Tibial nerve (tissue), 4 donors: ENCODE measurements at regions not wholly inside any gene's neighbourhood (a gene's known extent, or its start where the extent isn't known, plus 50 kb on each side); places are given as distances from the start of the nearest gene placed in this dataset.

Source experiments
- DNase-seq, 2 donors: peaks; one replicate each; pipeline ENCODE4 v3.0.0-alpha.2; 2019; ENCODE audit warnings: low spot score in 2 of 2
- H3K27ac ChIP-seq, 4 donors: fragments of 200-600 bp; sonication (generic) in 3 of 4; one replicate each; pipeline ENCODE4 v1.5.1; 2017 to 2019; ENCODE audit warnings: mild to moderate bottlenecking in 1 of 4
- H3K27me3 ChIP-seq, 2 donors: fragments of 200-600 bp; sonication (generic) in 1 of 2; one replicate each; pipeline versions ENCODE4 v1.5.1 to v1.6.0; 2017 to 2019
- H3K36me3 ChIP-seq, 3 donors: fragments of 200-600 bp; sonication (generic); one replicate each; pipeline ENCODE4 v1.5.1; 2018 to 2019
- H3K4me1 ChIP-seq, 4 donors: fragments of 200-600 bp; sonication (generic) in 3 of 4; one replicate each; pipeline ENCODE4 v1.5.1; 2017 to 2019
- H3K4me3 ChIP-seq, 4 donors: fragments of 200-600 bp; sonication (generic) in 3 of 4; one replicate each; pipeline ENCODE4 v1.5.1; 2017 to 2019; ENCODE audit warnings: mild to moderate bottlenecking in 1 of 4, moderate library complexity in 1 of 4
- H3K9me3 ChIP-seq, 4 donors: fragments of 200-600 bp; sonication (generic) in 3 of 4; one replicate each; pipeline ENCODE4 v1.5.1; 2017 to 2019
- CTCF ChIP-seq, 5 experiments: fragments of 200-600 bp in 3 of 5; fragments of 450-650 bp in 2 of 5; sonication (generic) in 3 of 5; IDR thresholded peaks; one replicate each; pipeline ENCODE4 v1.5.1; 2016 to 2019; ENCODE audit warnings: antibody characterized with exemption in 5 of 5, mild to moderate bottlenecking in 3 of 5, moderate library complexity in 2 of 5
- EP300 ChIP-seq, 2 donors: sonication (generic); formaldehyde crosslinking; IDR thresholded peaks; one replicate each; pipeline ENCODE4 v1.6.1; 2017; ENCODE audit warnings: antibody characterized with exemption in 2 of 2, mild to moderate bottlenecking in 1 of 2
- POLR2A ChIP-seq, 2 donors: fragments of 450-650 bp; IDR thresholded peaks; one replicate each; pipeline ENCODE4 v1.6.1; 2017; ENCODE audit warnings: antibody characterized with exemption in 2 of 2, mild to moderate bottlenecking in 2 of 2, moderate library complexity in 2 of 2
- WGBS, 2 donors: methylation state at CpG; one replicate each; pipeline ENCODE4 v1.1.5; 2018; 5-methylcytosine and 5-hydroxymethylcytosine counted together

DNA sequence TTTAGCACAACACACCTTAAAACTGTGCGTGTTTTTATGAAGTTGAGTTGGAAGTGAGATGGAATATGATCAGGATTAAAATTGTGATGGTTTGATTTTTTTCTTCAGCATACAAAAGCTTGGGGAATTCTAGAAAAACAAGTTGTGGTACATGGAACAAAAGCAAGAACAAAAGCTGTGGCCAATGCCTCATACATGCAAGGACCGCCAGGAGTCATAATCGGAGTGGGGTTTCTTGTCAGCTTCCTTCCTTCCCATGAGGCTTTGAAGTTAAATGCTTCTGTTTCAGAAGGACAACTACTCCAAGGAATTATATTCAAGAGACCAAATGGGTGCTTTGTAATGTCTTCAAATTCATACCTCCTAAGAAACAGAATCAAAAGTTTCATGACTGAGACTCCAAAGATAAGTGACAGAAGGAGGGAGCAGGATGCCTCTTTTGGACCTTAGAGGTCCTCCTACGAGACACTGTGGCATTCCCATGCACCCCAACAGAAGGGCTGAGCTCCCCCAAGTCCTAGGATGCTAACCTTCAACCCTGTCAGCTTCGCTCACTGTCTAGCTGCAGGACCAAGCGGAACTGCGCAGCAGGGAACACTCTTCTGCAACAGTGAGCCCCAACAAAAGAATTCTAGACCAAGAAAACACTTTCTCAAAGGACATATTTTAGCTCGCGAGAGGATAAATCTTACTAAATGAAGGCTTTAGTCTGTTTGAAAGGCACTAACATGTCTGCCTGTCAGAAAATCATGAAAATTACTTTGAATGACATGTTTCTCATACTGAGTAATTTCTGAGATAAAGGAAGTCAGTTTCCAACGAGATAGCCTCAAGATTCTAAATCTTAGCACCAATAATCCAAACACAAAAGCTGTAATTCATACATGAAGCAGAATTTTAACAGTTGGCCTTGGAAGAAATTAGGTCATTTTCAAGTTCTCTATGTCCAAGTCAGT is 108.5 kb upstream of the NHSL1 start:
- WGBS, 2 donors: 51 to 59% methylated on average over 10 of the region's 10 CpGs
- TF ChIP-seq POLR2A (IDR thresholded peaks at IDR 0.05): no peak
- TF ChIP-seq CTCF (IDR thresholded peaks at IDR 0.05): peak in 1 of 5 experiments; percentile 4

DNA sequence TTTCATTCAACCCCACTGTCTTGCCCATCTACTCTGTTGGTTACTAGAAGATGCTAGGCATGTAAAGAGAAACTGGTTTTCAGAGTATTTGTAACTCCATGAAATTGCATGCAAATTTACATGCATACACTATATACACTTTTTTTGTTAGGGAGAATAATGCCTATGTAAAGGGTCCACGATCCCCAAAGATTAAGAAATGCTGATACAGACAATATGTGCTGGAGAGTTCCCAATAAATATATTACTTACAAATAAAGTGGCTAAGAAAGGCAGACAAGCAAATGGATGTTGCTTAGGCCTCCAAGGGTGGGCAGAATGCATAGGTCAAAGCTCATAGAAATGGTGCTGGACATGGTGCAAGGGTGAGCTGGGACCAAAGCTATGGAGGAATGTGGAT is 109.6 kb upstream of the NHSL1 start:
- Histone ChIP-seq H3K4me3 (no peak overlapping the region), H3K4me1 (no peaks in the 10 kb centered on the region), H3K27ac (no peak overlapping the region), H3K36me3 (no peaks in the 10 kb centered on the region), H3K27me3 (no peaks in the 10 kb centered on the region), H3K9me3 (no peaks in the 10 kb centered on the region)
- 81 to 83% methylated on average over 1 of the region's 1 CpG for WGBS, 2 donors
- no peak for DNase-seq
- TF ChIP-seq POLR2A (IDR thresholded peaks at IDR 0.05) (no peak), CTCF (IDR thresholded peaks at IDR 0.05) (no peak), EP300 (IDR thresholded peaks at IDR 0.05) (no peak)

More for the DNA sequence above, 108.5 kb upstream of the NHSL1 start:
- H3K4me3 ChIP-seq: no peak overlapping the region
- peak overlapping the region in 1 of 4 donors; percentile 67 for H3K27ac ChIP-seq
- no peaks in the 10 kb centered on the region for H3K4me1 ChIP-seq
- H3K36me3 ChIP-seq: no peaks in the 10 kb centered on the region
- no peaks in the 10 kb centered on the region for H3K27me3 ChIP-seq
- no peak for DNase-seq
- no peaks in the 10 kb centered on the region for H3K9me3 ChIP-seq

DNA sequence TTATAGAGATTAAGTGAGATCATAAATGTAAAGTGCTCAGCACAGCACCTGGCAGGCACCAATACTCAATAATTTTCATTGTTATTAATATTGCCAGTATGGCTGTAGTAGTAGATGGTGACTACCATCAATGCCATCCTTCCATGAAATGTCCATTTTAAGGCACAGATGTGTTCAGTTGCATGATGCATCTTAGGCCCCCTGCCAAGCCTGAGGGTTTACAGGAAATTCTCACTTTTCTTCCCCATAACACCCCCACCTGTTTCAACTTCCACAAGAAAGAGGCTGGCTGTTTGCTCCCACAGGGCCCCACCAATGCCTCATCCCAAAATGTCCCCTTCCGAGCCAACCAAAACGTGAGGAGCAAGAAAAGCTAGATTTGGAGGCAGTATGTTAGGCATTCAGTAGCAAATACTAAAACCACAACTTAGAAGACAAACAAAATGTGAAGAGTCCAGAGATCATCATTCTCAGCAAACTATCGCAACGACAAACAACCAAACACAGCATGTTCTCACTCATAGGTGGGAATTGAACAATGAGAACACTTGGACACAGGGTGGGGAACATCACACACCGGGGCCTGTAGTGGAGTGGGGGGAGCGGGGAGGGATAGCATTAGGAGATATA is 110.6 kb upstream of the NHSL1 start:
- Histone ChIP-seq H3K36me3 (no peaks in the 10 kb centered on the region), H3K27ac (no peak overlapping the region), H3K4me3 (no peak overlapping the region), H3K27me3 (no peaks in the 10 kb centered on the region), H3K4me1 (no peaks in the 10 kb centered on the region), H3K9me3 (no peaks in the 10 kb centered on the region)
- TF ChIP-seq CTCF (IDR thresholded peaks at IDR 0.05) (no peak), POLR2A (IDR thresholded peaks at IDR 0.05) (no peak)
- DNase-seq: no peak
- 86 to 88% methylated on average over 6 of the region's 6 CpGs for WGBS, 2 donors

DNA sequence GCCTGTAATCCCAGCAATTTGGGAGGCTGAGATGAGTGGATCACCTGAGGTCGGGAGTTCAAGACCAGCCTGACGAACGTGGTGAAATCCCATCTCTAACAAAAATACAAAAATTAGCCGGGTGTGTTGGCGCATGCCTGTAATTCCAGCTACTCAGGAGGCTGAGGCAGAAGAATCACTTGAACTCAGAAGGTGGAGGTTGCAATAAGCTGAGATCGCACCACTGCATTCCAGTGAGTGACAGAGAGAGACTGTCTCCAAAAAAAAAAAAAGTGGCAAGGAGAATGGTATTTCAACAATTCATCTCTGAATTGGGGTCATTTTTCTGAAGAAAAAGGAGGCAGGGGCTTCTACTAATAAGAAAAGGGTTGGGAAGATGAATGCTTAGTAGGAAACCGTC is 111.5 kb upstream of the NHSL1 start:
- Histone ChIP-seq H3K4me3 (no peak overlapping the region), H3K27ac (no peak overlapping the region), H3K27me3 (no peaks in the 10 kb centered on the region), H3K9me3 (no peaks in the 10 kb centered on the region), H3K36me3 (no peaks in the 10 kb centered on the region), H3K4me1 (no peaks in the 10 kb centered on the region)
- WGBS, 2 donors: 71 to 74% methylated on average over 7 of the region's 7 CpGs
- TF ChIP-seq EP300 (IDR thresholded peaks at IDR 0.05) (no peak), POLR2A (IDR thresholded peaks at IDR 0.05) (no peak), CTCF (IDR thresholded peaks at IDR 0.05) (no peak)
- DNase-seq: no peak

- Histone ChIP-seq H3K36me3 (no peaks in the 10 kb centered on the region), H3K27me3 (no peaks in the 10 kb centered on the region), H3K9me3 (no peaks in the 10 kb centered on the region), H3K27ac (no peak overlapping the region), H3K4me3 (no peak overlapping the region), H3K4me1 (no peaks in the 10 kb centered on the region)
- no peak for DNase-seq
- 71 to 81% methylated on average over 2 of the region's 2 CpGs for WGBS, 2 donors
- TF ChIP-seq EP300 (IDR thresholded peaks at IDR 0.05) (no peak), CTCF (IDR thresholded peaks at IDR 0.05) (no peak), POLR2A (IDR thresholded peaks at IDR 0.05) (no peak)
Measured at GRCh38 chr6:138614151-138614550, 114.9 kb upstream of the NHSL1 start.
